ENCODE measurements at regions not wholly inside any gene's neighbourhood (a gene's known extent, or its start where the extent isn't known, plus 50 kb on each side); places are given as distances from the start of the nearest gene placed in this dataset.

DNA sequence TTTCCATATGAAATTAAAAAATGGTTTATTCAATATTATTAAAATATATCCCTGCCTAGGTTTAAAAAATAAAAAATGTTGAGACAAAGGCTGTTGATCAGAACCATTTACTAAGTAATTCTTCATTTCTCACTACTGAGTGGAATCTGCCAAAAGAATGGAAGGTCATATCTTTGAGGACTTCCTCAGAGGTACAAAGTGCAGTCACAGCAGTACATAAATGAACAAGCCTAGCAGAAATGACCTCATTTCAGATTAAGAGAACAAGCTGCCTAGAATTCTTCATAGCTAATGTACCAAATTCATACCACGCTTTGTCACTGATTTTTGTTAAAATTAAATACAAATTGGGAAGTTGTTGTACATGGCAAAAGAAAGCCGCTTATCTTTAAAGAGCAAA, 318.9 kb upstream of the TFPI start:
- ATAC-seq = no peak
- TF ChIP-seq TOX (CRISPR knock-in tag; IDR thresholded peaks at IDR 0.05; ENCODE audit: borderline replicate concordance) = no peak
- TF ChIP-seq, protein P1, sequence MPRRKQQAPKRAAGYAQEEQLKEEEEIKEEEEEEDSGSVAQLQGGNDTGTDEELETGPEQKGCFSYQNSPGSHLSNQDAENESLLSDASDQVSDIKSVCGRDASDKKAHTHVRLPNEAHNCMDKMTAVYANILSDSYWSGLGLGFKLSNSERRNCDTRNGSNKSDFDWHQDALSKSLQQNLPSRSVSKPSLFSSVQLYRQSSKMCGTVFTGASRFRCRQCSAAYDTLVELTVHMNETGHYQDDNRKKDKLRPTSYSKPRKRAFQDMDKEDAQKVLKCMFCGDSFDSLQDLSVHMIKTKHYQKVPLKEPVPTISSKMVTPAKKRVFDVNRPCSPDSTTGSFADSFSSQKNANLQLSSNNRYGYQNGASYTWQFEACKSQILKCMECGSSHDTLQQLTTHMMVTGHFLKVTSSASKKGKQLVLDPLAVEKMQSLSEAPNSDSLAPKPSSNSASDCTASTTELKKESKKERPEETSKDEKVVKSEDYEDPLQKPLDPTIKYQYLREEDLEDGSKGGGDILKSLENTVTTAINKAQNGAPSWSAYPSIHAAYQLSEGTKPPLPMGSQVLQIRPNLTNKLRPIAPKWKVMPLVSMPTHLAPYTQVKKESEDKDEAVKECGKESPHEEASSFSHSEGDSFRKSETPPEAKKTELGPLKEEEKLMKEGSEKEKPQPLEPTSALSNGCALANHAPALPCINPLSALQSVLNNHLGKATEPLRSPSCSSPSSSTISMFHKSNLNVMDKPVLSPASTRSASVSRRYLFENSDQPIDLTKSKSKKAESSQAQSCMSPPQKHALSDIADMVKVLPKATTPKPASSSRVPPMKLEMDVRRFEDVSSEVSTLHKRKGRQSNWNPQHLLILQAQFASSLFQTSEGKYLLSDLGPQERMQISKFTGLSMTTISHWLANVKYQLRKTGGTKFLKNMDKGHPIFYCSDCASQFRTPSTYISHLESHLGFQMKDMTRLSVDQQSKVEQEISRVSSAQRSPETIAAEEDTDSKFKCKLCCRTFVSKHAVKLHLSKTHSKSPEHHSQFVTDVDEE (CRISPR knock-in tag; IDR thresholded peaks at IDR 0.05) = no peak
- TF ChIP-seq TCF4 (CRISPR knock-in tag; IDR thresholded peaks at IDR 0.05; ENCODE audit: borderline replicate concordance) = no peak
- TF ChIP-seq PATZ1 (CRISPR knock-in tag; IDR thresholded peaks at IDR 0.05; ENCODE audit: borderline replicate concordance) = no peak
- no peak for TF ChIP-seq ZNF70 (CRISPR knock-in tag; IDR thresholded peaks at IDR 0.05)
- no peak for TF ChIP-seq RARB (CRISPR knock-in tag; IDR thresholded peaks at IDR 0.05)
- no peak for TF ChIP-seq ARNTL (CRISPR knock-in tag; IDR thresholded peaks at IDR 0.05; ENCODE audit: borderline replicate concordance, low read depth)
- no peak for TF ChIP-seq PPARA (CRISPR knock-in tag; IDR thresholded peaks at IDR 0.05; ENCODE audit: borderline replicate concordance)

GRCh38 chr2:187874786-187875185, 320.6 kb upstream of the TFPI start:
- TF ChIP-seq OSR1 (CRISPR knock-in tag; IDR thresholded peaks at IDR 0.05) (no peak), ZFP3 (CRISPR knock-in tag; IDR thresholded peaks at IDR 0.05) (no peak), CSRNP3 (CRISPR knock-in tag; IDR thresholded peaks at IDR 0.05) (no peak)
- no peak for ATAC-seq

- no peak for ATAC-seq
Observed at GRCh38 chr2:187875261-187876141, 321.3 kb upstream of the TFPI start.

More at GRCh38 chr2:187875261-187876141, 321.3 kb upstream of the TFPI start:
- TF ChIP-seq OSR1 (CRISPR knock-in tag; IDR thresholded peaks at IDR 0.05) (no peak), ZNF565 (CRISPR knock-in tag; conservative IDR thresholded peaks at IDR 0.05; ENCODE audit: low read depth) (no peak), CSDC2 (CRISPR knock-in tag; IDR thresholded peaks at IDR 0.05) (no peak), BACH2 (CRISPR knock-in tag; IDR thresholded peaks at IDR 0.05; ENCODE audit: borderline replicate concordance) (no peak), CSRNP3 (CRISPR knock-in tag; IDR thresholded peaks at IDR 0.05) (no peak), TOX (CRISPR knock-in tag; IDR thresholded peaks at IDR 0.05; ENCODE audit: borderline replicate concordance) (no peak), ESRRG (CRISPR knock-in tag; IDR thresholded peaks at IDR 0.05) (no peak), ZNF8 (CRISPR knock-in tag; IDR thresholded peaks at IDR 0.05) (no peak), ARNTL (CRISPR knock-in tag; IDR thresholded peaks at IDR 0.05; ENCODE audit: borderline replicate concordance, low read depth) (no peak), ZNF70 (CRISPR knock-in tag; IDR thresholded peaks at IDR 0.05) (no peak)
- TF ChIP-seq, protein P2, sequence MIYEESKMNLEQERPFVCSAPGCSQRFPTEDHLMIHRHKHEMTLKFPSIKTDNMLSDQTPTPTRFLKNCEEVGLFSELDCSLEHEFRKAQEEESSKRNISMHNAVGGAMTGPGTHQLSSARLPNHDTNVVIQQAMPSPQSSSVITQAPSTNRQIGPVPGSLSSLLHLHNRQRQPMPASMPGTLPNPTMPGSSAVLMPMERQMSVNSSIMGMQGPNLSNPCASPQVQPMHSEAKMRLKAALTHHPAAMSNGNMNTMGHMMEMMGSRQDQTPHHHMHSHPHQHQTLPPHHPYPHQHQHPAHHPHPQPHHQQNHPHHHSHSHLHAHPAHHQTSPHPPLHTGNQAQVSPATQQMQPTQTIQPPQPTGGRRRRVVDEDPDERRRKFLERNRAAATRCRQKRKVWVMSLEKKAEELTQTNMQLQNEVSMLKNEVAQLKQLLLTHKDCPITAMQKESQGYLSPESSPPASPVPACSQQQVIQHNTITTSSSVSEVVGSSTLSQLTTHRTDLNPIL (CRISPR knock-in tag; IDR thresholded peaks at IDR 0.05; ENCODE audit: low read depth) = no peak
- TF ChIP-seq, protein P1 (CRISPR knock-in tag; IDR thresholded peaks at IDR 0.05) = no peak

Data from SK-N-SH treated with all-trans-retinoic acid at 6 μM for 48 hours (cell line).